HuH-7.5 (cell line): ENCODE measurements at regions not wholly inside any gene's neighbourhood (a gene's known extent, or its start where the extent isn't known, plus 50 kb on each side); places are given as distances from the start of the nearest gene placed in this dataset.

ENCODE experiments used
- DNase-seq: peaks from one replicate; pipeline ENCODE4 v3.0.0; 2011; ENCODE audit warnings: low spot score

DNA sequence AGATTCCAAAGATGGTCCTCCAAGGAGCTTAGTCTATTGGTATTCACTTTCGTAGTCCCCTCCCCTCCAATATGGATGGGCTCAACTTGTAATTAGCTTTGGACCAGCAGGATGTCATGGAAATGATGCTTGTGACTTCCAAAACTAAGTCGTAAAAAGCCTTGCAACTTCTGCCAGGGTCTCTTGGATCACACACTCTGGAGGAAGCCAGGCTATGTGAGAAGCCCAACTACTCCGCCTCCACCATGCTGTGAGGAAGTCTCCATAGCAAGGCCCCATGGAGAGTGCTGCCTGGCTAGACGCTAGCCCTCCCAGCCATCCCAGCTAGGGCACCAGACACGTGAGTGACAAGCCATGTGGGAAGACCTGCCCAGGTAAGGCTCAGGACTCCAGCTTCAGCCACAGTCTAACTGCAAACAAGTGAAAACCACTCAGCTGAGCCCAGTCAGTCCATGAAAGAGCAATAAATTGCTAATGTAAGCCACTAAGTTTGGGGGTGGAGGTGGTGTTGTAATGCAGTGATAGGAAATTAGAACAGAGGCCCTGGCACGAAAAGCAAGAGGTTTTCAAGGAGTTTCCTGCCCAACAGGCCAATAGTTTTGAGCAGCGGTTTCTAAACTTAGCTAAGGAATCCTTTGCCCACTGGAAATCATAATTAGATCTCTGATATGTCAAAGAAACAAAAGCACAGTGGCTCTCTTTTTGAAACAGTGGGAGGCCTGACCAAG lies 77.5 kb upstream of the GLI2 start:
- DNase-seq = no peak

DNA sequence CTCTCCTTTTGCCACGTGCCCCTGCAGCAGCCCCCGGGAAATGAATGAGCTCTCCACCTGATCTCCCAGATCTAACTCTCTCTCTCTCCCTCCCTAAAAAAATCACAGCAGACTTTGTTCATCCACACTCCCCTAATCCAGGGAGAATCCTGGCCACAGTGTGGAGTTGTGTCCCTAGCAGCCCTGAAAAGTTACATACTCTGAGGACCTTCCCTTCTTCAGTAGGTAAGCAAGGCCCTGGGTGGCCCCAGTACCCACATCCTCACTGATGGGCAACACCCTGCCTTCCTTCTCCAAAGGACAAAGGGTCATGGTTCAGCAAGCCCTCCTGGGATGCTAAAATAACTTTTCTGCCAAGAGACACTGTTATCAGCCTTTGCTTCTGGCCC lies 76.9 kb upstream of the GLI2 start:
- DNase-seq = no peak

DNA sequence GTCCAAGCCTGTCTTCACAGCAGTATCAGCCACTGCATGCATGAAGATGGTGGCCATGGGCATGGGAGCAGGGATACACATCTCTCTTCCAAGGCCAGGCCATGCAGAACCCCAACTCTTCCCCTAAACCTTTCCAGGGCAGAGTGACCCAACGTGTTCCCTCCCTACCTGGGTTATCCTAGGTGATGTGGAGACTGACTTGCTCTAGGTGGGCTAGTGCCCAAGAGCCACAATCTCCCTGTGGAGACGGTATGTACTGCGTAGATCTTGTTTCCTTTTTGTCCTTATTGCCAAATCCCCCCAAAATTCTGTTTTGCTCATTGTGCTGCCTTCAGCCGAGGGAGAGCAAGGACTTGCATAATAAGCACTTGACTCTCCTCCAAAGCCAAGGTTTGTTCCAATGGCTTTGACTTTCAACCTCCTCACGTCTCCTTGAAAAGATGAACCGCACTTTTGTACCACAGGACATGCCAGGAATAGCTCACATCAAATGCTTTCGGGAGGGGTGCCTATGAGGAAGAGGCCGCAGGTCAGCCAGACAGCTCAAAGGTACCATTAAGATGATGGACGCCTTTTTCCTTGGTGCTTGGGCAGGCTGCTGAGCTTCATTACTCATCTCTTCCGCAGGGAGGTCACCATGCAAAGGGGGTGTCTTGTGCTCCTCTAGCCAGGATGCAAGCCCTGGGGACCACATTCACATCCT lies 76.2 kb upstream of the GLI2 start:
- DNase-seq = no peak

DNA sequence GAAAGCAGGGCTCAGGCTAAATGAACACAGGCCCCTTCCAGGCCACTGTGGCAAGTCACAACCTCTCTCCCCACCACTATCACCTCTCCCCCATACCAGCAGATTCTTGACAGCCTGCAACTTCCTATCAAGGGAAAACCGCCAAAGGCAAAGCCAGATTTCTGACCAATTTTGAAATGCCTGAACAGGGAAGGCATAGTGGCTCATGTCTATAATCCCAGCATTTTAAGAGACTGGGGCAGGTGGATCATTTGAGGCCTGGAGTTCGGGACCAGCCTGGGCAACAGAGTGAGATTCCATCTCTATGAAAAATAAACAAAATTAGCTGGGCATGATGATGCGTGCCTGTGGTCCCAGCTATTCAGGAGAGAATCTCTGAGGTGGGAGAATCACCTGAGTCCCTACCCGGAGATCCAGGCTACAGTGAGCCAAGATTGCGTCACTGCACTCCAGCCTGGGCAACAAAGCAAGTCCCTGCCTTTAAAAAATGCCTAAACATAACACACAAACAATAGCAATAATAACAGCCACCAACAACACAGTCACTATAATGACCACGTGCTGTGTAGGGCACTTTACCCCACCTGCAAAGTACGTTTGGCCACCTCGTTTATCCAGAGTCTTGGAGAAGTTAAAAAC lies 75.5 kb upstream of the GLI2 start:
- DNase-seq = no peak

DNA sequence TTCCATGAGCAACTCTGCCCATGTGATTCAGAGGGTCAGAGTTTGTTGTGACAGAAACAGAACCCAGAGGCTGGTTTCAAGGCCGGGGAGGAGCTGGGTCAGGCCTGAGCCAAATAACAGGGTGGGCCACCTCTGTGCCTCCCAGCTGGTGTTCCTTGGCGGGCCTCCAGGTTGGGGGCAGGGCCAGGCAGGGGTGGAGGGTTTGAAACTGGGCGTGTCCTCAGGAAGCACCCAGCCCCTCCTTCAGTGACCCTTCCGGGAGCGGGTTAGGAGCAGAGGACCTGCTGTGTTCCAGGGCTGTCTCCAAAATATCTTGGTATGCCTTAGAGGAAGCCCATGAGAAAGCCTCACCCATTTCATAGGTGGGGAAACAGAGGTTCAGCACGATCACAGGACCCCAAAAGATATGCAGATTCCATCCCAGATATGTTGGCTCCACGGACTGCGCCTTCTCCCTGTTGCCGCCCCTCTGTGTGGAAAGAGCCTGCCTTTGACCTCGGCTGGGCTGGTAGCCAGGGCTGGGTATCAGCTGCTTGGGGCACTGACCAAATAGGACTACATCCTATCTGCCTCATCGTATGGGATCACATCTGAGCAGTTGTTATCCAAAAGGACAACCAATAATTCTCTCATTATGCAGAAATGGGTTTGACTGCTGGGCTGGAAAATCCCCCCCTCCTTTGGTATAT lies 74.8 kb upstream of the GLI2 start:
- no peak for DNase-seq

DNA sequence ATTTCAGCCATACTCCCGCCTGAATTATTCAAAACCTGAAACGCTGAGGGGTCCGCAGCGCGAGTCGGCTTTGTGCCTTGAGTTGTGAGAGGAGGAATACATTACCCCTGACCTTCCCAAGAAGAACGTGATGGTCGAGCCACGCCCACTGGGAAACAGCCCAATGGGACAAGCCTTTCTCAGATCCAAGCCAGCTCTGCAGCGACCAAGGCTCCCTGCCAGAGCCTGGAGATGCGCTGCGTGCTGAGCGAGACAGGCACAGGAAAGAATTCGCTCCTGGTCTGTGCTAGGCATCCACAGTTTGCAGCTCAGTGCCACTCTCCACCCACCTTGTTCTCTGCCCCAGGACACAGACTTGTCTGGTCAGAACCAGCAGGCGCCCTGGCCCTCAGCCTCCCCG lies 74.1 kb upstream of the GLI2 start:
- DNase-seq = no peak

DNA sequence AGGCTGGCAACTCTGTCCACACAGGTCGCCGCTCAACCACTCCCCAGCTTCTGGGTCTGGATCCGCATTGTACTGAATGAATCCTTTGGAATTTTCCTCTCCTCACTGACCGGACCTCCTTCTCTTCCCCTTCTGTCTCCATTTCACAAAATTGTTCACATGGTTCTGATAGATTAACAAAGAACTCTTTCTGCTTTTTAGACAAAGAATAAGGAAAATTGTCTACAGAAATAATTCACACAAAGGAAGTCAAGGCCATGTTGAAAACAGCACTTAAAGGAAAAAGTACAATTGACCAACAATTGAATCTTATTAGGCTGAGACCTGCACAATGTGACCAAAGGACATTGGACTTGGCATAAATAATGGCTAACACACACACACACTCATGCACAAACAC lies 73.6 kb upstream of the GLI2 start:
- DNase-seq = no peak

DNA sequence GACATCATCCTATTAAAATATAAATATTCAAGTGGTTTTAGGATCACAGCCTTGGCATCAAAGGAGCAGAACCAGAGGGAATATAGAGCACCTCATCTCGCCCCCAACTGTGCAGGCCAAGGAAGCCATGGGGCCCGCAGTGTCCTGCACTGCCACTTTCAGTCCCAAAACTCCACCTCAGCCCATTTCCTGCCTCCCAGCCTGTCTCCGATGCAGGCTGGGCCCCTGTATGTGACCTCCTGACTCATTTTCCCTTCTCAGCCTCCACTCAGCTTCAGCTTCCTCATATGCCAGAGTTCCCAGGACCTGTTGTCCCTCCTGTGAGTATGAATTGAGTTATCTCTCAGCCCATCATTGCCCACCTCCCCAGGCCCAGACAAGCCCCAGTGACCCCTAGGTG lies 72.9 kb upstream of the GLI2 start:
- no peak for DNase-seq

DNA sequence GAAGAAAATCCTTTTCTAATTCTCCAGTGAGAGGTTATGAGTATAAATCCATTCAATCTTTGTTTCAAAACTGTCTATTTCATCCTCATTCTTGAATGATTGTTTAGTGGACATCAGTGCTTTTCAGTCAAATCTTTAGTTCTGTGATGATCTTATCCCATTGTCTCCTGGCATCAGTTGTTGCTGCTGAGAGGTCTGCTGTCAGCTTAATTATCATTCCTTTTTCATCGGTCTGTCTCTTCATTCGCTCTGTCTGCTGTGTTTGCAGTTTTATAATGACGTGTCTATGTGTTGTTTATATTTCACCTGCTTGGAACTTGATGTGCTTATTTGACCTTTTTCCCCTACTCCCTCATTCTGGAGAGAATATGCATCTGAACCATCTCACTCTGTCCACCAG lies 69.2 kb upstream of the GLI2 start:
- DNase-seq = no peak

DNA sequence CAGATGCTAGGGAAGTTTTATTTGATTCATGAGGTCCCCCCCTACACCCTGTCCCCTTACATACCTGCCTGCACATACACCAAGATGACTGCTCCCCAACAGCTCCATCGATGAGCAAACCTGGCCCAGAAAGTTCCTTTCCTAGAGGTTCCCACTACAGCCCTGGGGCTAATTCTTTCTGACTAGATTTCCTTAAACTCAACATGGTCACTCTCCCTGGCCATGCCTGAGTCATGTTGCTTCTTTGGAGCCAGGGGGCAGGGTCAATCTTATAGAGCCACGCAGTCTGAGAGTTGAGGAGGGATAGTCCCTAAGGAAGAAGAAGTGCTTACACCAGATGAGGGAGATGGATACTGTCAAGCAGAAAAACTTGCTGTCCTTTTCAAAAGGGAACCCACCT lies 67.7 kb upstream of the GLI2 start:
- DNase-seq = no peak

DNA sequence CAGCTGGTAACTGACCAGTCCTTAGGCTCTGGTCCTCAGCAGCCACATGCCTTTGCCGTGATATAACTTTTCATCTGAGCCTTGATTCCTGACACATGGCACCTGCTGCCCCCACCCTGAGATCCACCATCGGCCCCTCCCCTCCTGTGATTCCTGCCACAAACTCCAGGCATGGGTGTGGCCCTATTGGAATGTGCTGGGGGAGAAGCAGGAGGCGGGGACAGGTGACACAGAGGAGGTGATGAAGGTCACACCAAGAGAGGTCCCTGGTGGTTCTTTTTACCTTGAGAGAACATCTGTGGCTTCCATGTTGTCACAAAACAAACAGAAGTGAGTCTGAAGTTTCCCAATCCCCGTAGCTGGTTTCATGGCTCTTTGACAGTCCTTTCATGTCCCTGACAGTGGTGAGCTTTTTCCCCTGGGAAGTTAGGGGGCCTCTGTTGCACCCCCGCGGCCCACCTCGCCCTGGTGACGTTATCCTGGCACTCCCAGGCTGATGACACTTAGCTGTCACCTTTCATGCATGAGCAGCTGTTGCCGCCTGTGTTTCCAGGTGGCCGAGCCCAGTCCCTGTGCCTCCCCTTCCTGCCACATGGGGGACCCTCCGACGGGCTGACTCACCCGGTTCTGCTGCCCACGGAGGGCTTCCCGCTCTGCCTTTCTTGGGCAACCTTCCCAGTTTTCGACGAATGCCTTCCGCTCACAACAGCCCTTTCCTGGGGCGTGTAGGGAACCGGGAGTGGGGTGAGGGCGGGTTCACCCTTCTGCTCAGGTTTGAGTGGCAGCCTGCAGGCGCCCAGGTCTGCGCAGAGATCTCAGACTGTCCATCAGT lies 66.3 kb upstream of the GLI2 start:
- DNase-seq = peak; percentile 29

DNA sequence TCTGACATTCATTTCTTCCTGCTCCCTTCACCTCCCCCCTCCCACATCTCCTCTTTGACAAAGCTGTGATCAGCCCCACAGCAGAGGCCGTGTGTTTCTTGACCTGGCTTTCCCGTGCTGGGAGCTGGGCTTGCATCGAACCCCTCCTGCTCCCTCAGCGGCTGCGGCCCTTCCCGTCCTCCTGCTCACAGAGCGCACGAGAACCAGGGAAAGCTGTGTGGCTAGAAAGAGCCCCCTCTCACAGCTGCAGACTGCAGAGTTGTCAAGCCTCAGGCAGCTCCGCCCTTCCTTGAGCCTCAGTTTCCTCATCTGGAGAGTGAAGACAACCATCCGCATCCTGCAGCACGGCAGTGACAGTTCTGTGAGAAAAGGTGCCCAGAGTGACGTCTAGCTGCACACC lies 65.7 kb upstream of the GLI2 start:
- DNase-seq = no peak

DNA sequence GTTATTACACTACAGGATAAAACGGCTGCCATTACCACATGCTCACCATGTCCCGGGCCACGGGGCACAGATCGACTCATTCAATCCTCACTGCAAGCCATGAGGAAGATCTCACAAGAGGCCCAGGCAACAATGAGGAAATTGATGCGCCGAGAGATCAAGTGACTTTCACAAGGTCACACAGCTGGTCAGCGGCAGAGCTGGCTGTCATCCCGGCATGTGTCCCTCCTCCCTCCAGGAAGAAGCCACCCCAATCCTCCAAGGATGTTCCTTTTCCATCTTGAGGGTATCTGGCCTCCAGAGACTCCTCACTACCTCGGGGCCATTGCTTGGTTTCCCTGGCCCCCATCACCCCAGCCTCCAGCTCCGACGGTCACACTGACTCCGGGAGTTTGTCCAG lies 65.3 kb upstream of the GLI2 start:
- DNase-seq = no peak

DNA sequence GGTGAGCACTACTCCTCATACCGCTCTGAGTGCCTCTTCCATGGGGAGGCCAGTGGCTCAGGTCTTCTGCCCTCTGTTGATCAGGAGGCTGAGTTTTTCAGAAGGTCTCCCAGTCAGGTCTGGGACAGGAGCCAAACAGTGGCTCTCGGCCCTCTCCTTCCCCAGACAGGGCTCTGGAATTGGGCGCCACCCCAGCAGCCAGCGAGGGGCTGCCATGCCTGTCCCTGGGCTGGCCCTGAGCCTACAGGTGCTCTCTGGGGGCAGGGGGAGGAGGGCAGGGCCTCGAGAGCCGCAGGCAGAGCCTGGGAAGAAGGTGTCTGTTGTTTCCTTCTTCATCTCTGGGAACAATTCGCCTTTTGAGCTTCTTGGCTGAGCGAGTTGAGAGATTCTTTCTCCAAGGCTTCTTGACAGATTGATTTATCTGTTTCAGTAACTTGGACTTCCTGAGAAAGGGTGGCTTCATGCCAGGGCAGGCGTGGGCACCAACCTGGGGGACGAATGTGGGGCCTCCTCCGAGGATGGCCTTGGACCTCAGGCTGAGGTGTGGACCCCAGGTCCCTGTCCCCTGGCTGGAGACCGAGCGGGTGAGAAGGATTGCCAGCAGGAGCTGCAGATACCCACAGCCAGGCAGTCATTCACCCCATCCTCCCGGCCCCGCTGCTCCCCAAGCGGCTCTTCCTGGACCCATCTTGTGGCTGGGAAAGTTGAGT lies 64.7 kb upstream of the GLI2 start:
- no peak for DNase-seq

DNA sequence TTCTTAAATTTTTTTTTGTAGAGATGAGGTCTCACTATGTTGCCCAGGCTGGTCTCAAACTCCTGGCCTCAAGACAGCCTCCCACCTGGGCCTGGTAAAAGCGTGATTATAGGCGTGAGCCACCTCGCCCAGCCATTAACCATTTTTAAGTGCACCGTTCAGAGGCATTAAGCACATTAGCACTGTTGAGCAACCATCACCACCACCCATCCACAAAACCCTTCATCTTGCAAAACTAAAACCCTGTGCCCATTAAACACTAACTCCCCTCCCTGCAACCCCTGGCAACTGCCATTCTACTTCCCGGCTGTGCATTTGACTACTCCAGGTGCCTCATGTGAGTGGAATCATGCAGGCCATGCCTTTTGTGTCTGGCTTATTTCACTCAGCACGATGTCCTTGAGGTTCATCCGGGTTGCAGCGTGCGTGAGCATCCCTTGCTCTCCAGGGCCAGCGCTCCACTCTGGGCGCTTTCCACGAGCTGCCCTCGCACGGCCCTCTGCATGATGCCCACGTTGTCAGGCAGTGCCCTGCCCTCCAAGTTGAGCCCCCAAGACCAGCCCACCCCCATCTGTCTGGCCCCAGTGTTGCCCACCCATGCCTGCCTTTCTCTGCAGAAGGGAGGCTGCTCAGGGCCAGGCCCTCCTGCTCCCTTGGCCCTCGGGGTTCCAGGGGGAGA lies 63.0 kb upstream of the GLI2 start:
- no peak for DNase-seq

DNA sequence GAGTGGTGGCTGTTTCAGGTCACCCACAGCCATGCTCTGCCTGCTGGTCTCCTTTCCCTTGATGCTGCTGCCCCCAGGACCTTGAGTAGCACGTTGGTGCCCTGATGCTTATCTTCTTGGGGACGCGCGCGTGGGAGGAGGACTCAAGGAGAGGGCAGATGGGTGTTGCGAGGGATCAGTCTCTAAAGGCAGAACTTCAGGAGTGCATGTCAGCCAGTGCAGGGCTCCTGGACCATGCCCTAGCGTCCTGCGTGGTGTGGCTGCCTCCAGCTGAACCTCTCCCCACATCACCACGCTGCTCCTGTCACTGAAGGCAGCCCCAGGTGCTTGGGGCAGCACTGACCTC lies 62.5 kb upstream of the GLI2 start:
- no peak for DNase-seq

DNA sequence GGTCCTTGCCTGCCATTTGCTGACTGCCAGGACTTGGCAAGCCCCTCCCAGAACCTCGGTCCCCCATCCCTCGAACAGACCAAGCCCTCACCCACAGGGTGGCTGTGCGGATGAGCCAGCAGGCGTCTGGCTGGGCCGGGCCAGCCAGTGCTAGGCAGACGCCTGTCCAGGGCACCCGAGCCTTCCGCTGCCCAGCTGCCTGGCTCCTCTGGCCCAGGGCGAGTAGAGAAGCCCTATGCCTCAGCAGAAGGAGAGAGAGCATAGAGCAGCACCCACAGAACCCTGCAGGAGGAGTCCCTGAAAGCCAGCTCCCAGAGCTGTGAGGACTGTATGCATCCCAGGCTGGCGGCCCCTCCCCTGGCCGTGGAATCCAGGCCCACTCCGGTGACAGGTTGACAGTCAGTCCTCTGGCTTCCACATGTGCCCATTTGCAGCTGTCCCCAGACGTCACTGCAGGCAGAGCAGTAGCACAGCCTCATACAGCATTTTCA lies 62.1 kb upstream of the GLI2 start:
- DNase-seq = no peak

DNA sequence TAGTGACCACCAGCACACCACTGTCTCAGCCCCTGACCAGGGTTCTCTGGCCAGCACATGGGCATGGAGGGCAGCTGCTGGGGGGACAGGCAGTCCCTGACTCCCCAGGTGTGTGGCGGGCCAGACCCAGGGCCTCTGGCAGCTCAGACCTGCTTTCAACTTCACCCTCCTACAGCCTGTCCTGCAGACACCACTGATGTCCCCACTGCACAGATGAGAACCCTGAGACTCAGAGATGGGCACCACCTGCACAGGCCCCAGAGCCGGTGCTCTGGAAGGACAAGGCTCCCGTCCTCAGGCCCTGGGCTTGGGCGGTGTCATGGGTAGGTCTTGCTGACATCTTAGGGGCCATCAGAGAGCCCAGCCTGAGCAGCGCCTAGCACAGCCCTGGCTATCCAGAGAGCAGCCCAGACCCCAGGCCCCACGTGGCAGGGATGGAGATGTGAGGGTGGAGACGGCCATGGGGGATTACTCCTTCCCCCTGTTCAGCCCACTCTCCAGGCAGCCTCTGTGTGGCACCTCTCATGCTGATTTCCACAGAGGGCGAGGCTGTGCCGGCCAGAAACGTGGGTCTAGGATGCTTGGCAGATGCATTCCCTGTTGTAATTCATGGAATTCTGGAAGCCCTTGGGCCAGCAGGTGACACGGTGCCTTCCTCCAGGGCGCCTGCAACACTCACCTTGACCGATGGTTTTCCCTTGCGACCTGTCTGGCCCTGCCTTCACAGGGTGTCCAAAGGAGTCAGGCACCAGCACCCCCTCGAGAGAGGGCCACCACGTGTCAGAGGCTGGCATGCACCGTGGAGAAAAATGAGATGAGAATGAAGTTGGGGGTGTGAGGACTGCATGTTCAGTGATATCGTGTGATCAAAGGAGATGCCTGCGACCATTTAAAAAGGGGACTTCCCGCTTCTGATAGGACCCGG lies 61.2 kb upstream of the GLI2 start:
- no peak for DNase-seq

DNA sequence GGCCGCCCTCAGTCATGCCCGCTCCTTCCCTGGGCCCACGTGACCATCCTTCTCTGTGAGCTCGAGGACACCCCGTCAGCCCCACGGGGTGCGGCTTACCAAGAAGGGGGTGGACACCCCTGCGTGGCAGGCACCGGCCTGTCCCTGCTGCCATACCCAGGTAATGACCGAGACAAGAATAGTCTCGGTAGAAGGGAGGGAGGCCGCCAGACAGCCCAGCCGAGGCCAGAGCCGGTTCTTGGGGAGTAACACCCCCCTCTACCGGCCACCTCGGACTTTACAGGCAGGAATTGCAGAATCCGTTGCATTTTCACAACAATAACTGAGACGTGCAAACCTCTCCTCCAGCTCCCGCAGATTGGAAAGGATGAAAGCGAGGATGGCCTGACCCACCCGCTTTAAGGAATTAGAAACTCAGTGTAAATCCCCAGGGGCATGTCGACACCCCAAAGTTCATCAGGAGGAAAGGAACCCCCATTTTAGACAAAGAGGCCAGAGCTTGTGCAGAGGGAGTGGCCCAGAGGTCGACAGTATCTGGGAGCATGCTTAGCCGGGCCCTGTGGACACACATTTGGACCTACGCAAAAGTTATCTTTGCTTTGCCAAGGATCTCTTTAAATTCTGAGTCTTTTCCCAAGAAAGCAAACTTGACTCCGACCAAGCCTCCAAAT lies 60.1 kb upstream of the GLI2 start:
- peak; percentile 77 for DNase-seq
